ENCODE measurements at regions not wholly inside any gene's neighbourhood (a gene's known extent, or its start where the extent isn't known, plus 50 kb on each side); places are given as distances from the start of the nearest gene placed in this dataset.

DNA sequence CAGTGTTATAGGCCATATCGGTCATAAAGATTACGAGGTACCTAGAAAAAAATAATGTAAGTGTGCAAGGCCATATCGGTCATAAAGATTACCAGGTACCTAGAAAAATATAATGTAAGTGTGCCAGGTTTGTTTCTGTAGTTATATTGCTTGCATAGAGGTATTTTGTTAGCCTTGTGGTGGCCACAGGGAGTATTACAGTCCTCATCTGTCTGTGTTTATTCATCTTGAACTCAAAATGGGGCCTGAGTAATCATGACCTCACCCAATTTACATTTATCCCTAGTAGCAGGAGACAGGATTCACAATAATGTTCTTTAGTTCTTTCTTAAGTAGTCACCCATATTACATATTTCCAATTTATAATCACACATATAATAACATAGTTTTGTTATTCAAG, 459.7 kb downstream of the MID1IP1 start:
- TF ChIP-seq, protein P1, sequence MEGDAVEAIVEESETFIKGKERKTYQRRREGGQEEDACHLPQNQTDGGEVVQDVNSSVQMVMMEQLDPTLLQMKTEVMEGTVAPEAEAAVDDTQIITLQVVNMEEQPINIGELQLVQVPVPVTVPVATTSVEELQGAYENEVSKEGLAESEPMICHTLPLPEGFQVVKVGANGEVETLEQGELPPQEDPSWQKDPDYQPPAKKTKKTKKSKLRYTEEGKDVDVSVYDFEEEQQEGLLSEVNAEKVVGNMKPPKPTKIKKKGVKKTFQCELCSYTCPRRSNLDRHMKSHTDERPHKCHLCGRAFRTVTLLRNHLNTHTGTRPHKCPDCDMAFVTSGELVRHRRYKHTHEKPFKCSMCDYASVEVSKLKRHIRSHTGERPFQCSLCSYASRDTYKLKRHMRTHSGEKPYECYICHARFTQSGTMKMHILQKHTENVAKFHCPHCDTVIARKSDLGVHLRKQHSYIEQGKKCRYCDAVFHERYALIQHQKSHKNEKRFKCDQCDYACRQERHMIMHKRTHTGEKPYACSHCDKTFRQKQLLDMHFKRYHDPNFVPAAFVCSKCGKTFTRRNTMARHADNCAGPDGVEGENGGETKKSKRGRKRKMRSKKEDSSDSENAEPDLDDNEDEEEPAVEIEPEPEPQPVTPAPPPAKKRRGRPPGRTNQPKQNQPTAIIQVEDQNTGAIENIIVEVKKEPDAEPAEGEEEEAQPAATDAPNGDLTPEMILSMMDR (IDR thresholded peaks at IDR 0.05): no peak
- TF ChIP-seq POLR2A (IDR thresholded peaks at IDR 0.05): no peak

Measured in uterus (tissue), 2 donors.